Skeletal muscle cell (primary cell): ENCODE measurements at regions not wholly inside any gene's neighbourhood (a gene's known extent, or its start where the extent isn't known, plus 50 kb on each side); places are given as distances from the start of the nearest gene placed in this dataset.
A peak's percentile ranks its signal among the peaks of the same experiment; 100 is the strongest.

Experiments
- DNase-seq: peaks from one replicate; pipeline ENCODE4 v3.0.0-alpha.2; 2010; ENCODE audit warnings: low read depth
- H3K4me3 ChIP-seq: 2 replicates; pipeline ENCODE4 v1.5.1; 2011; ENCODE audit warnings: low read depth, mild to moderate bottlenecking, control low read depth, low read length, moderate library complexity

GRCh38 chr7:25894002-25894901 lies 257.7 kb upstream of the NFE2L3 start:
- no peak for DNase-seq
- H3K4me3 ChIP-seq: no peak overlapping the region

- no peak for DNase-seq
- H3K4me3 ChIP-seq: peak overlapping the region; percentile 29
Observed at GRCh38 chr7:25894902-25895791, 256.9 kb upstream of the NFE2L3 start.

GRCh38 chr7:25895792-25896171 lies 256.2 kb upstream of the NFE2L3 start:
- DNase-seq: no peak
- H3K4me3 ChIP-seq: no peak overlapping the region

- no peak for DNase-seq
Observed at GRCh38 chr7:25897261-25897782, 254.7 kb upstream of the NFE2L3 start.

GRCh38 chr7:25900245-25900644 lies 251.8 kb upstream of the NFE2L3 start:
- H3K4me3 ChIP-seq: no peak overlapping the region
- no peak for DNase-seq

More at GRCh38 chr7:25897261-25897782, 254.7 kb upstream of the NFE2L3 start:
- no peak overlapping the region for H3K4me3 ChIP-seq

- H3K4me3 ChIP-seq: no peak overlapping the region
- DNase-seq: no peak
Observed at GRCh38 chr7:25900877-25901276, 251.1 kb upstream of the NFE2L3 start.

GRCh38 chr7:25901658-25902057 lies 250.3 kb upstream of the NFE2L3 start:
- DNase-seq: no peak
- H3K4me3 ChIP-seq: no peak overlapping the region

GRCh38 chr7:25906003-25906402 lies 246.0 kb upstream of the NFE2L3 start:
- H3K4me3 ChIP-seq: no peak overlapping the region
- no peak for DNase-seq

- DNase-seq: no peak
- no peak overlapping the region for H3K4me3 ChIP-seq
Observed at GRCh38 chr7:25906760-25907159, 245.2 kb upstream of the NFE2L3 start.

- DNase-seq: no peak
Observed at GRCh38 chr7:25907214-25907613, 244.8 kb upstream of the NFE2L3 start.

GRCh38 chr7:25907731-25908130 lies 244.3 kb upstream of the NFE2L3 start:
- DNase-seq: no peak
- no peak overlapping the region for H3K4me3 ChIP-seq

More at GRCh38 chr7:25907214-25907613, 244.8 kb upstream of the NFE2L3 start:
- H3K4me3 ChIP-seq: no peak overlapping the region

GRCh38 chr7:25908154-25908949 lies 243.6 kb upstream of the NFE2L3 start:
- no peak for DNase-seq
- H3K4me3 ChIP-seq: no peak overlapping the region

- no peak overlapping the region for H3K4me3 ChIP-seq
- DNase-seq: no peak
Observed at GRCh38 chr7:25911738-25912607, 240.0 kb upstream of the NFE2L3 start.

- no peak overlapping the region for H3K4me3 ChIP-seq
- no peak for DNase-seq
Observed at GRCh38 chr7:25913598-25914224, 238.3 kb upstream of the NFE2L3 start.

GRCh38 chr7:25918731-25919130 lies 233.3 kb upstream of the NFE2L3 start:
- H3K4me3 ChIP-seq: no peak overlapping the region
- DNase-seq: no peak

GRCh38 chr7:25922296-25922695 lies 229.7 kb upstream of the NFE2L3 start:
- no peak overlapping the region for H3K4me3 ChIP-seq
- no peak for DNase-seq

- no peak overlapping the region for H3K4me3 ChIP-seq
- DNase-seq: no peak
Observed at GRCh38 chr7:25923741-25924460, 228.1 kb upstream of the NFE2L3 start.
